Testis (tissue), 2 donors: ENCODE measurements at regions not wholly inside any gene's neighbourhood (a gene's known extent, or its start where the extent isn't known, plus 50 kb on each side); places are given as distances from the start of the nearest gene placed in this dataset.

Experiments
- DNase-seq: peaks from one replicate; pipeline ENCODE4 v3.0.0-alpha.2; 2019
- H3K27ac ChIP-seq, 2 donors: fragments of 200-600 bp; sonication (generic); one replicate each; pipeline ENCODE4 v1.5.1; 2019
- H3K27me3 ChIP-seq: fragments of 200-600 bp; sonication (generic); one replicate; pipeline ENCODE4 v1.5.1; 2019
- H3K36me3 ChIP-seq: fragments of 200-600 bp; sonication (generic); one replicate; pipeline ENCODE4 v1.5.1; 2017; ENCODE audit warnings: low read depth; ENCODE audit errors: missing control alignments
- H3K4me1 ChIP-seq: fragments of 200-600 bp; sonication (generic); one replicate; pipeline ENCODE4 v1.5.1; 2019
- H3K4me3 ChIP-seq, 2 donors: fragments of 200-600 bp; sonication (generic); one replicate each; pipeline ENCODE4 v1.5.1; 2017 to 2019
- H3K9me3 ChIP-seq: fragments of 200-600 bp; sonication (generic); one replicate; pipeline ENCODE4 v1.5.1; 2017
- POLR2A ChIP-seq: fragments of 450-650 bp; IDR thresholded peaks from one replicate; pipeline ENCODE4 v1.6.1; 2017; ENCODE audit warnings: antibody characterized with exemption, mild to moderate bottlenecking, moderate library complexity
- WGBS, 2 donors: methylation state at CpG; one replicate each; pipeline ENCODE4 v1.1.5; 2018; 5-methylcytosine and 5-hydroxymethylcytosine counted together
- intact Hi-C: fragments of 100-400 bp; cut with DNase I; formaldehyde crosslinking; loops from one replicate; pipeline ENCODE4 v1.15.1; 2023; ENCODE audit warnings: low total_unique reads
- TF ChIP-seq, protein P1 (sequence below), 3 experiments: fragments of 450-650 bp in 2 of 3; fragments of 200-600 bp in 1 of 3; sonication (generic) in 1 of 3; IDR thresholded peaks; one replicate each; pipeline ENCODE4 v1.5.1; 2016 to 2019; ENCODE audit warnings: antibody characterized with exemption in 3 of 3, mild to moderate bottlenecking in 2 of 3, moderate library complexity in 1 of 3

- WGBS, 2 donors, result 96 to 100% methylated on average over 3 of the region's 3 CpGs
- Histone ChIP-seq H3K36me3 (no peaks in the 10 kb centered on the region), H3K4me1 (no peaks in the 10 kb centered on the region), H3K9me3 (no peaks in the 10 kb centered on the region), H3K4me3 (no peak overlapping the region), H3K27me3 (no peaks in the 10 kb centered on the region), H3K27ac (no peak overlapping the region)
- intact Hi-C loops, result no loop called here
- no peak for TF ChIP-seq POLR2A
- TF ChIP-seq, protein P1, sequence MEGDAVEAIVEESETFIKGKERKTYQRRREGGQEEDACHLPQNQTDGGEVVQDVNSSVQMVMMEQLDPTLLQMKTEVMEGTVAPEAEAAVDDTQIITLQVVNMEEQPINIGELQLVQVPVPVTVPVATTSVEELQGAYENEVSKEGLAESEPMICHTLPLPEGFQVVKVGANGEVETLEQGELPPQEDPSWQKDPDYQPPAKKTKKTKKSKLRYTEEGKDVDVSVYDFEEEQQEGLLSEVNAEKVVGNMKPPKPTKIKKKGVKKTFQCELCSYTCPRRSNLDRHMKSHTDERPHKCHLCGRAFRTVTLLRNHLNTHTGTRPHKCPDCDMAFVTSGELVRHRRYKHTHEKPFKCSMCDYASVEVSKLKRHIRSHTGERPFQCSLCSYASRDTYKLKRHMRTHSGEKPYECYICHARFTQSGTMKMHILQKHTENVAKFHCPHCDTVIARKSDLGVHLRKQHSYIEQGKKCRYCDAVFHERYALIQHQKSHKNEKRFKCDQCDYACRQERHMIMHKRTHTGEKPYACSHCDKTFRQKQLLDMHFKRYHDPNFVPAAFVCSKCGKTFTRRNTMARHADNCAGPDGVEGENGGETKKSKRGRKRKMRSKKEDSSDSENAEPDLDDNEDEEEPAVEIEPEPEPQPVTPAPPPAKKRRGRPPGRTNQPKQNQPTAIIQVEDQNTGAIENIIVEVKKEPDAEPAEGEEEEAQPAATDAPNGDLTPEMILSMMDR (IDR thresholded peaks at IDR 0.05), result no peak
- no peak for DNase-seq
Observed at GRCh38 chr2:220433131-220433530, 805.7 kb downstream of the SLC4A3 start.

GRCh38 chr2:220434385-220434784 is 807.0 kb downstream of the SLC4A3 start:
- H3K27me3 ChIP-seq, result no peaks in the 10 kb centered on the region
- TF ChIP-seq, protein P1 (IDR thresholded peaks at IDR 0.05), result no peak
- no peak for TF ChIP-seq POLR2A
- no peaks in the 10 kb centered on the region for H3K9me3 ChIP-seq
- 88 to 95% methylated on average over 2 of the region's 2 CpGs for WGBS, 2 donors
- H3K36me3 ChIP-seq, result no peaks in the 10 kb centered on the region
- H3K4me3 ChIP-seq, result no peak overlapping the region
- H3K4me1 ChIP-seq, result no peaks in the 10 kb centered on the region
- no peak overlapping the region for H3K27ac ChIP-seq
- intact Hi-C loops, result no loop called here
- no peak for DNase-seq

DNA sequence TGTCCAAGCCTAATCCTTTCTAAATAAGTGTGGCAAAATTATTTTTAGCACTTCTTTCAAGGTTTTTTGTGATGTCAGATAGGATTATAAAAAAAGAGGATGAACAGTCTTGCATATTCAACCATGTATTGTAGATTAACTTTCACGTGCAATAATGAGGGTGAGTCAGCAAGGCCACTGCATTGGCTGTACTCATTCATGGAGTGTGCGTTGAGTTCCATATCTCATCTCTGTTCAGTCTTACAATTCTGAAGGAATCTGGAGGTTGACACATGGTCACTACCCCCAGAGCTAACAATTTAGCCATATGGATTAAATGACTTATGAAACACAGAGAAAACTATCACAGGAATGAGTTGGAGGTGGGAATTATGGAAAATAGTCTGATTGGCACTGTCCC is 810.5 kb downstream of the SLC4A3 start:
- H3K27ac ChIP-seq, result no peak overlapping the region
- 68 to 80% methylated on average over 2 of the region's 2 CpGs for WGBS, 2 donors
- TF ChIP-seq, protein P1 (IDR thresholded peaks at IDR 0.05), result no peak
- no peak for TF ChIP-seq POLR2A
- DNase-seq, result no peak
- no peaks in the 10 kb centered on the region for H3K27me3 ChIP-seq
- H3K4me3 ChIP-seq, result no peak overlapping the region
- no peaks in the 10 kb centered on the region for H3K36me3 ChIP-seq
- no peaks in the 10 kb centered on the region for H3K4me1 ChIP-seq
- intact Hi-C loops, result no loop called here
- no peaks in the 10 kb centered on the region for H3K9me3 ChIP-seq

DNA sequence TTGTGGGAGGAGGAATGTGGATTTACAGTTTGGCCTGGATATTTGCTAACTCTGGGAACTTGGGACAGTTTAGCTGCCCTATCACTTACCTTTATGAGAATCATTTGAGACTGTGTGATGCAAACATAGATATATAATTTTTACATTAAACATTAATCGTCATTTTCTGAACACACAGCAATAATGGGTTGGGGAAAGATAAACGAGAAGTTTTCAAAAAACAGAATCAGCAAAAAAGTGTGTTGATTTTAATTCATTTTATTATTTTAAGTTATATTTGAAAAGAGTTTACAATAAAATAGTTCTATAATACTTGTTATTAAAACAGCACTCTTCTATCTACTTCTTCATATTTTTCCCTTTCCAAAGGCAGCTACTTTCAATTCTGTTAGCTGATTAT is 813.3 kb downstream of the SLC4A3 start:
- no peaks in the 10 kb centered on the region for H3K27me3 ChIP-seq
- no peaks in the 10 kb centered on the region for H3K9me3 ChIP-seq
- WGBS, 2 donors, result 88 to 94% methylated on average over 2 of the region's 2 CpGs
- H3K36me3 ChIP-seq, result no peaks in the 10 kb centered on the region
- no peak for DNase-seq
- TF ChIP-seq, protein P1 (IDR thresholded peaks at IDR 0.05), result no peak
- no peak for TF ChIP-seq POLR2A
- no peaks in the 10 kb centered on the region for H3K4me1 ChIP-seq
- no peak overlapping the region for H3K27ac ChIP-seq
- intact Hi-C loops, result no loop called here
- no peak overlapping the region for H3K4me3 ChIP-seq

DNA sequence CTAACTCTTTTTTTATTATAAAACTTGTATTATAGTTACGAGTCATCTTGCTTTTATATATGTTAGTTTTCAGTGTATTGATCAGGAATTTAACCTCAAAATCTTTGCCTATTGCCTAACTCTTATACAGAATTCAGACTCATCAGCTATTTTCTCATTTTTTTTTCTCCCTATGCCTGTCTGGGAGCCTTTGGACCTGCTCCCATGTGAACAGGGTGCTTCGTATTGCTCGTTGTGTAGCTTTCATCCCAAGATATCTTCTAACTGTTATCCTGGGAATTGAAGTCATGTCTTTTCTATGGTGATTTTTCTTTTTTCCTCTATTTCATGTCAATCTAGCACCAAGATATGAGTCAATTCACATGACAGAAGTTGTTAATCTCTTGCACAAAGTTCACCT is 814.0 kb downstream of the SLC4A3 start:
- TF ChIP-seq POLR2A, result no peak
- TF ChIP-seq, protein P1 (IDR thresholded peaks at IDR 0.05), result no peak

More for the DNA sequence above, 814.0 kb downstream of the SLC4A3 start:
- no peak for DNase-seq
- no peak overlapping the region for H3K4me3 ChIP-seq
- intact Hi-C loops, result no loop called here
- no peaks in the 10 kb centered on the region for H3K9me3 ChIP-seq
- WGBS, 2 donors, result 89 to 90% methylated on average over 3 of the region's 3 CpGs
- H3K36me3 ChIP-seq, result no peaks in the 10 kb centered on the region
- H3K27me3 ChIP-seq, result no peaks in the 10 kb centered on the region
- no peak overlapping the region for H3K27ac ChIP-seq
- no peaks in the 10 kb centered on the region for H3K4me1 ChIP-seq
